ENCODE measurements at regions not wholly inside any gene's neighbourhood (a gene's known extent, or its start where the extent isn't known, plus 50 kb on each side); places are given as distances from the start of the nearest gene placed in this dataset.

DNA sequence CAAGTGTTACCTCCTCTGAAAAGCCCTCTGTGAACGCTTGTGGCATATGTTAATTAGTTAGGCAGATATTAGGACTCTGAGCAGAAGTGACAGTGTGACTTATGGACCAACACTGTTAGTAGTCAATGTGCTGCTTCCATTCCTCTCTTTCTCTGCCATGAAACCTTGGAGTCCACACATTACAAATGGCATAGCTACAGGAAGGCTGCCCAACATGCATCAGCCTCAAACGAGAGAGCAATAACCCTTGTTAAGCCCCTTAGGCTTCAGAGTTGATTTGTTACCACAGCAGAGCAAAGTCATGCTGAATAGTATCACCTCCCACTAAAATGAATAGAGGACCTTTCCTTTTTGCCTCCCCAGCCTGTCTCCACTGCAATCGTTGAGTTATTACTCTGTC is 397.7 kb upstream of the SMARCA2 start:
- H3K9me3 ChIP-seq (ENCODE audit: low read depth), result no peaks in the 10 kb centered on the region
- DNase-seq (ENCODE audit: low spot score), result no peak
- WGBS (ENCODE audit: low lambda C conversion rate, missing lambda C conversion rate), result 71% methylated on average over 3 of the region's 3 CpGs
- H4K20me1 ChIP-seq (ENCODE audit: insufficient read depth, poor library complexity, severe bottlenecking), result no peaks in the 10 kb centered on the region
- no peaks in the 10 kb centered on the region for H3K36me3 ChIP-seq (replicated peaks; ENCODE audit: insufficient read depth, low read depth)
- H3K27me3 ChIP-seq, result no peaks in the 10 kb centered on the region
- TF ChIP-seq CTCF (IDR thresholded peaks at IDR 0.05; ENCODE audit: poor library complexity) (no peak), EZH2 (IDR thresholded peaks at IDR 0.05; ENCODE audit: borderline replicate concordance) (no peak), EZH2phosphoT487 (IDR thresholded peaks at IDR 0.05; ENCODE audit: low read depth, severe bottlenecking, unreplicated experiment) (no peak)
- H3K79me2 ChIP-seq, result no peaks in the 10 kb centered on the region
- no peak overlapping the region for H3K4me2 ChIP-seq
- H3K9me2 ChIP-seq (replicated peaks; ENCODE audit: insufficient read depth), result no peaks in the 10 kb centered on the region
- no peak overlapping the region for H3K27ac ChIP-seq
- H3K4me3 ChIP-seq, result no peak overlapping the region
- no peaks in the 10 kb centered on the region for H3K4me1 ChIP-seq (ENCODE audit: insufficient read depth)
- no peak overlapping the region for H2AFZ ChIP-seq

DNA sequence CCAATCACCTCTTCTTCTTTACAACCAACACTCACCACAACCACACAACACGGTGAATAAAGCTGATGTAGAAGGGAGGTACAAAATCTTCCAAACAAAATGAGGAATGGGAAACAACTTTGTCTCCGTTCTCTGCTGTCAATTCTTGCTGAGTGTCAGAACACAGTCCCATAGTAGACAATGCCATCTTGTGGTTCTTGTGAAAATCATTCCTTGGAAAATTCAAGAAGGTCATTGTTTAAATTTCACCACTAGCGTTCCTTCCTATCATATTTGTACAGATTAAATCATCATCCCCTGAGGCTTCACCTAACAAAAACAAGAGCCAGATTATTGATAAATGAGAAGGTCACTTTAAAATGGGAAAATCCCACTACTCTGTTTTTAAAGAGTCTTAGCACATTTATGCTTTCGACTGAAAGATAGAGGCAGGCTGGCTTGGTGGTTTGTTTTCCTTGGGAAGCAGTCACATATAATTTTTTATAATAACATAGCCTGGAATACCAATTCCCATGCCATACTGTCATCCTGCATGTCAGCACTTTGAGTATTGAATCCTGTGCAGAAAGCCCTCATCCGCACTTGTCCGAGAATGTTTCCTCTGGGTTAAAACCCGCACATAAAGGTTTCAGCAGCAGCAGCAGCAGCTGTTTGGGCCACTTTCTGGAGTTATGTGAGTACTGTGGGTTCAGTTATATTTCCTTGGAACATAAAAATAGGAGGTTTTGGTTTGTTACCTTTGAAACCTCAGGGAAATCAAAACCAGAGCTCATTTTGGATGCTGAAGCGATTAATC is 395.0 kb upstream of the SMARCA2 start:
- Histone ChIP-seq H3K9me2 (replicated peaks; ENCODE audit: insufficient read depth) (no peaks in the 10 kb centered on the region), H2AFZ (no peak overlapping the region), H3K4me2 (no peak overlapping the region), H3K36me3 (replicated peaks; ENCODE audit: insufficient read depth, low read depth) (no peaks in the 10 kb centered on the region), H3K27ac (no peak overlapping the region), H3K9me3 (ENCODE audit: low read depth) (no peaks in the 10 kb centered on the region), H3K4me1 (ENCODE audit: insufficient read depth) (no peaks in the 10 kb centered on the region), H3K79me2 (no peaks in the 10 kb centered on the region), H4K20me1 (ENCODE audit: insufficient read depth, poor library complexity, severe bottlenecking) (no peaks in the 10 kb centered on the region), H3K27me3 (no peaks in the 10 kb centered on the region), H3K4me3 (no peak overlapping the region)
- DNase-seq (ENCODE audit: low spot score), result no peak
- 76% methylated on average over 8 of the region's 8 CpGs for WGBS (ENCODE audit: low lambda C conversion rate, missing lambda C conversion rate)
- TF ChIP-seq EZH2phosphoT487 (IDR thresholded peaks at IDR 0.05; ENCODE audit: low read depth, severe bottlenecking, unreplicated experiment) (no peak), EZH2 (IDR thresholded peaks at IDR 0.05; ENCODE audit: borderline replicate concordance) (no peak), CTCF (IDR thresholded peaks at IDR 0.05; ENCODE audit: poor library complexity) (no peak)

- H4K20me1 ChIP-seq (ENCODE audit: insufficient read depth, poor library complexity, severe bottlenecking), result no peaks in the 10 kb centered on the region
- TF ChIP-seq EZH2phosphoT487 (IDR thresholded peaks at IDR 0.05; ENCODE audit: low read depth, severe bottlenecking, unreplicated experiment), result no peak
- TF ChIP-seq CTCF (IDR thresholded peaks at IDR 0.05; ENCODE audit: poor library complexity), result no peak
- TF ChIP-seq EZH2 (IDR thresholded peaks at IDR 0.05; ENCODE audit: borderline replicate concordance), result no peak
- H3K4me3 ChIP-seq, result no peak overlapping the region
- H3K9me3 ChIP-seq (ENCODE audit: low read depth), result no peaks in the 10 kb centered on the region
- H3K9me2 ChIP-seq (replicated peaks; ENCODE audit: insufficient read depth), result no peaks in the 10 kb centered on the region
- H3K36me3 ChIP-seq (replicated peaks; ENCODE audit: insufficient read depth, low read depth), result no peaks in the 10 kb centered on the region
- no peak overlapping the region for H3K4me2 ChIP-seq
- no peak overlapping the region for H2AFZ ChIP-seq
- no peak overlapping the region for H3K27ac ChIP-seq
- DNase-seq (ENCODE audit: low spot score), result no peak
- H3K4me1 ChIP-seq (ENCODE audit: insufficient read depth), result no peaks in the 10 kb centered on the region
- 54% methylated on average over 2 of the region's 2 CpGs for WGBS (ENCODE audit: low lambda C conversion rate, missing lambda C conversion rate)
- no peaks in the 10 kb centered on the region for H3K79me2 ChIP-seq
- H3K27me3 ChIP-seq, result no peaks in the 10 kb centered on the region
These were observed 377.7 kb upstream of the SMARCA2 start for GRCh38 chr9:1637401-1637800.

Data from hepatocyte (in vitro differentiated cells).